K562 (cell line): ENCODE measurements at regions not wholly inside any gene's neighbourhood (a gene's known extent, or its start where the extent isn't known, plus 50 kb on each side); places are given as distances from the start of the nearest gene placed in this dataset.

Source experiments
- ATAC-seq: fragments of 200-7000 bp; cut with Tn5 transposase; 3 replicates; pipeline ENCODE4 v1.9.1; 2020; ENCODE audit warnings: moderate library complexity
- BruUV-seq: library from RNA; stranded (reverse); fragments of 400-500 nt; replicated peaks from 2 replicates; lab custom pipeline; 2021; lab: Mats Ljungman, UMichigan
- CTCF ChIA-PET: fragments of 300-600 bp; formaldehyde crosslinking; extraction: SDS; loops from one replicate; lab custom pipeline; 2021; ENCODE audit warnings: low intra/inter-chr PET ratio; lab: Yijun Ruan, JAX
- POLR2A ChIA-PET: fragments of 300-600, 350-650 bp; sonication (Branson Sonifier 250); formaldehyde crosslinking; extraction: SDS; loops from one replicate; lab custom pipeline; 2021; ENCODE audit warnings: antibody characterized with exemption, inconsistent platforms; lab: Yijun Ruan, JAX
- DNase-seq, 4 experiments: peaks; one replicate each; pipeline versions ENCODE4 v3.0.0 to v3.0.0-alpha.2; 2011 to 2018; ENCODE audit warnings: low spot score in 3 of 4, mixed read lengths in 3 of 4; ENCODE audit errors: extremely low read depth in 1 of 4
- FAIRE-seq: peaks from 2 replicates; lab custom pipeline; 2011; peaks lifted over from hg19 to GRCh38; lab: Jason Lieb, UNC
- H2AFZ ChIP-seq: 2 replicates; pipeline ENCODE4 v1.6.0; 2011; ENCODE audit warnings: low read depth, low read length, control low read depth, inconsistent platforms
- H3K27ac ChIP-seq: fragments of 200-600 bp; 3 replicates; pipeline ENCODE4 v1.8.0; 2011; ENCODE audit warnings: low read depth, mild to moderate bottlenecking, control low read depth, inconsistent platforms, low read length, moderate library complexity, mixed read lengths; ENCODE audit errors: extremely low read depth
- H3K27me3 ChIP-seq, 2 experiments: fragments of 300-600 bp in 1 of 2; 2 replicates in 1 of 2; 3 replicates in 1 of 2; pipeline versions ENCODE4 v1.6.0 to v1.8.0; 2011; ENCODE audit warnings: inconsistent platforms in 2 of 2, low read length in 2 of 2, mild to moderate bottlenecking in 1 of 2, mixed read lengths in 1 of 2, moderate library complexity in 1 of 2; ENCODE audit not compliant: control insufficient read depth in 2 of 2, insufficient read depth in 2 of 2
- H3K36me3 ChIP-seq: fragments of 300-600 bp; 3 replicates; pipeline ENCODE4 v1.8.0; 2011; ENCODE audit warnings: mild to moderate bottlenecking, low read length, inconsistent platforms; ENCODE audit not compliant: control insufficient read depth, insufficient read depth
- H3K4me1 ChIP-seq, 2 experiments: fragments of 200-600 bp in 1 of 2; replicated peaks in 1 of 2; 2 replicates in 1 of 2; 3 replicates in 1 of 2; pipeline versions ENCODE4 v1.5.1 to v1.8.0; 2011; ENCODE audit warnings: inconsistent platforms in 2 of 2, low read length in 2 of 2, mild to moderate bottlenecking in 1 of 2, mixed read lengths in 1 of 2, moderate library complexity in 1 of 2; ENCODE audit not compliant: control insufficient read depth in 2 of 2, insufficient read depth in 2 of 2
- H3K4me2 ChIP-seq: 2 replicates; pipeline ENCODE4 v1.6.1; 2011; ENCODE audit warnings: low read length, control low read depth, inconsistent platforms, mixed read lengths; ENCODE audit not compliant: insufficient read depth
- H3K4me3 ChIP-seq: fragments of 200-600 bp; sonication (generic), shearing (Covaris generic); 2 replicates; pipeline ENCODE4 v1.5.1; 2016; ENCODE audit warnings: control low read depth, inconsistent platforms
- H3K79me2 ChIP-seq: fragments of 200-600 bp; 3 replicates; pipeline ENCODE4 v1.8.0; 2011; ENCODE audit warnings: low read length, inconsistent platforms; ENCODE audit not compliant: control insufficient read depth, insufficient read depth
- H3K9ac ChIP-seq, 2 experiments: 2 replicates each; pipeline versions ENCODE4 v1.6.0 to v1.6.1; 2011; ENCODE audit warnings: low read depth in 2 of 2, low read length in 2 of 2, control low read depth in 1 of 2, inconsistent platforms in 1 of 2, mild to moderate bottlenecking in 1 of 2, mixed read lengths in 1 of 2; ENCODE audit not compliant: insufficient read depth in 1 of 2
- H3K9me1 ChIP-seq: one replicate; pipeline ENCODE4 v1.6.0; 2011; ENCODE audit warnings: inconsistent platforms, mild to moderate bottlenecking, low read length, moderate library complexity; ENCODE audit not compliant: control insufficient read depth, insufficient read depth
- H3K9me3 ChIP-seq: replicated peaks from 2 replicates; pipeline ENCODE4 v1.5.1; 2011; ENCODE audit warnings: low read depth, low read length, inconsistent platforms; ENCODE audit not compliant: control insufficient read depth, insufficient read depth
- H4K20me1 ChIP-seq: replicated peaks from 2 replicates; pipeline ENCODE4 v1.6.1; 2011; ENCODE audit warnings: low read length, inconsistent platforms, mixed read lengths; ENCODE audit not compliant: control insufficient read depth, insufficient read depth
- ARID2 ChIP-seq: fragments of 450-650 bp; IDR thresholded peaks from 2 replicates; pipeline ENCODE4 v1.6.1; 2017; ENCODE audit warnings: antibody characterized with exemption, mild to moderate bottlenecking
- EGR1 ChIP-seq: fragments of 450-650 bp; conservative IDR thresholded peaks from 2 replicates; pipeline ENCODE4 v1.6.1; 2017; ENCODE audit warnings: mild to moderate bottlenecking
- HCFC1 ChIP-seq: IDR thresholded peaks from 2 replicates; pipeline ENCODE4 v1.6.1; 2012; ENCODE audit warnings: low read depth, low read length, improper control_type of control experiment
- MCM2 ChIP-seq: fragments of 450-650 bp; IDR thresholded peaks from 2 replicates; pipeline ENCODE4 v1.6.1; 2017; ENCODE audit warnings: low read depth, mild to moderate bottlenecking
- WHSC1 ChIP-seq: IDR thresholded peaks from one replicate; pipeline ENCODE4 v1.6.1; 2012; ENCODE audit warnings: low read length, control low read depth, inconsistent platforms
- ZC3H8 ChIP-seq: fragments of 450-650 bp; IDR thresholded peaks from 2 replicates; pipeline ENCODE4 v1.6.1; 2017
- ZNF274 ChIP-seq: IDR thresholded peaks from 2 replicates; pipeline ENCODE4 v1.6.1; 2011; ENCODE audit warnings: low read depth, mild to moderate bottlenecking, low read length, moderate library complexity, borderline replicate concordance
- ZSCAN29 ChIP-seq: fragments of 450-650 bp; IDR thresholded peaks from 2 replicates; pipeline ENCODE4 v1.6.1; 2017
- WGBS: fragments of 100-300 bp; shearing (Covaris generic); methylation state at CpG from one replicate; pipeline ENCODE4 v1.1.6; 2016; ENCODE audit warnings: low coverage, mixed read lengths; ENCODE audit not compliant: insufficient coverage; ENCODE audit errors: missing lambda C conversion rate; 5-methylcytosine and 5-hydroxymethylcytosine counted together
- in situ Hi-C: fragments of 300-500 bp; cut with MboI; formaldehyde crosslinking; loops from 4 replicates; pipeline ENCODE4 v1.15.0; 2018; ENCODE audit warnings: inconsistent platforms, mixed read lengths
- intact Hi-C: fragments of 100-400 bp; cut with micrococcal nuclease; formaldehyde crosslinking; loops from 2 replicates; pipeline ENCODE4 v1.14.2; 2022
- TF ChIP-seq, protein P1 (sequence below): fragments of 450-650 bp; IDR thresholded peaks from one replicate; pipeline ENCODE4 v1.6.1; 2018; ENCODE audit warnings: mild to moderate bottlenecking, moderate library complexity; ENCODE audit not compliant: partially characterized antibody

DNA sequence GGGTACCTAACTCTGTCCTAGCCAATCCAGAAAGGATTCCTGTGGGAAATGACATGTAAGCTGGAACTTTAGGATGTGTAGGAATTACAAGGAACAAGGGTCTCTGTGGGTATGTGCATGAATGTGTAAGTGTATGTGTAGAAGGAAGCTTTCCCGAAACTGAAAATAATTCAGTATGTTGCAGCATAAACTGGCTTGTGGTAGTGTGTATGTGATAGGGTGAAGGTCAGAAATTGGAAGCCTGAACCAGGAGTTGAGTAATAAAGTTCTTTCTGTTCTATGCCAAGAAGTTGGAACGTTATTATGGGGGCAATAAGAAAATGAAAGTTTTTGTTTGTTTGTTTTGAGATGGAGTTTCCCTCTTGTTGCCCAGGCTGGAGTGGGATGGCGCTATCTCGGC lies 323.1 kb upstream of the KITLG start:
- H3K27ac ChIP-seq: no peak overlapping the region
- H3K36me3 ChIP-seq: no peaks in the 10 kb centered on the region
- FAIRE-seq: no peak
- intact Hi-C loops (no loop called here), in situ Hi-C loops (no loop called here)
- H3K9me1 ChIP-seq: no peaks in the 10 kb centered on the region
- H3K4me2 ChIP-seq: no peak overlapping the region
- no peak for DNase-seq
- no peak overlapping the region for H3K4me3 ChIP-seq
- H2AFZ ChIP-seq: no peak overlapping the region
- H3K79me2 ChIP-seq: no peaks in the 10 kb centered on the region
- BruUV-seq: no TSS peak
- ATAC-seq: no peak
- WGBS: 0% methylated on average over 4 of the region's 4 CpGs
- CTCF ChIA-PET: no interaction called here
- no peaks in the 10 kb centered on the region for H4K20me1 ChIP-seq
- no peak overlapping the region for H3K9ac ChIP-seq
- TF ChIP-seq ZC3H8 (no peak), ZSCAN29 (no peak), EGR1 (no peak), WHSC1 (no peak), ARID2 (no peak), ZNF274 (no peak), HCFC1 (no peak), MCM2 (no peak)
- TF ChIP-seq, protein P1, sequence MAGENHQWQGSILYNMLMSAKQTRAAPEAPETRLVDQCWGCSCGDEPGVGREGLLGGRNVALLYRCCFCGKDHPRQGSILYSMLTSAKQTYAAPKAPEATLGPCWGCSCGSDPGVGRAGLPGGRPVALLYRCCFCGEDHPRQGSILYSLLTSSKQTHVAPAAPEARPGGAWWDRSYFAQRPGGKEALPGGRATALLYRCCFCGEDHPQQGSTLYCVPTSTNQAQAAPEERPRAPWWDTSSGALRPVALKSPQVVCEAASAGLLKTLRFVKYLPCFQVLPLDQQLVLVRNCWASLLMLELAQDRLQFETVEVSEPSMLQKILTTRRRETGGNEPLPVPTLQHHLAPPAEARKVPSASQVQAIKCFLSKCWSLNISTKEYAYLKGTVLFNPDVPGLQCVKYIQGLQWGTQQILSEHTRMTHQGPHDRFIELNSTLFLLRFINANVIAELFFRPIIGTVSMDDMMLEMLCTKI: no peak
- TF ChIP-seq, all 486 proteins: peak for 0
- POLR2A ChIA-PET: no interaction called here
- Histone ChIP-seq H3K9me3 (no peaks in the 10 kb centered on the region; the same call in 1 of the 2 replicates), H3K27me3 (no peaks in the 10 kb centered on the region), H3K4me1 (no peaks in the 10 kb centered on the region)
